ENCODE measurements at regions not wholly inside any gene's neighbourhood (a gene's known extent, or its start where the extent isn't known, plus 50 kb on each side); places are given as distances from the start of the nearest gene placed in this dataset.

DNA sequence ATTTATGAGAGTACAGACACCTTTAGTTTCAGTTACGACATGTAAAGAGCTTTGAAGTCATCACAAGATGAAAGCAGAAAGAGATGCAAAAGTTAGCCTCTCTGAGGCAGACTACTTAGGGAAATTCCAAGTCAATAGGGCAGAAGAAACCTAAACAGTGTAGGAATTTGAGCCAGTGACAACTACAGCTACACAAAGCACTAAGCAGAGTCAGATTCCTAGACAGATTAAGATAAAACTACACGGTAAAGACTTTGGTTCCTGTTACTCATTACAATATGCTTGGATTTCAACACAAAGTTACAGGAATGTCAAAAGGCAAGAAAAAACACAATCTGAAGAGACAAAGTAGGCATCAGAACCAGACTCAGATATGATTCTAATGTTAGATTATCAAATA is 1302.3 kb downstream of the FSCB start:
- Histone ChIP-seq H3K27me3 (replicated peaks in 2 of 5; ENCODE audit: control insufficient read depth in 4 of 5, insufficient read depth in 5 of 5, low read length in 4 of 5) (no peaks in the 10 kb centered on the region), H3K9me3 (ENCODE audit: control extremely low read depth in 1 of 5, control insufficient read depth in 4 of 5, insufficient read depth in 2 of 5, low read depth in 1 of 5, low read length in 4 of 5) (no peaks in the 10 kb centered on the region), H3K27ac (ENCODE audit: insufficient read depth in 1 of 2, low read depth in 1 of 2, low read length in 2 of 2, poor library complexity in 1 of 2, severe bottlenecking in 2 of 2) (no peak overlapping the region), H3K36me3 (ENCODE audit: control insufficient read depth in 4 of 4, insufficient read depth in 4 of 4, low read length in 3 of 4) (no peaks in the 10 kb centered on the region), H3K4me1 (ENCODE audit: control extremely low read depth in 1 of 4, control insufficient read depth in 4 of 4, insufficient read depth in 4 of 4, low read length in 3 of 4) (no peaks in the 10 kb centered on the region), H3K4me3 (ENCODE audit: control insufficient read depth in 1 of 7, extremely low read depth in 1 of 7, insufficient read depth in 4 of 7, low read depth in 2 of 7, low read length in 6 of 7) (no peak overlapping the region)
- DNase-seq: no peak
- 100% methylated on average over 1 of the region's 2 CpGs for WGBS (ENCODE audit: insufficient coverage)
- ChIA-PET CTCF (no interaction called here), POLR2A (no interaction called here)

DNA sequence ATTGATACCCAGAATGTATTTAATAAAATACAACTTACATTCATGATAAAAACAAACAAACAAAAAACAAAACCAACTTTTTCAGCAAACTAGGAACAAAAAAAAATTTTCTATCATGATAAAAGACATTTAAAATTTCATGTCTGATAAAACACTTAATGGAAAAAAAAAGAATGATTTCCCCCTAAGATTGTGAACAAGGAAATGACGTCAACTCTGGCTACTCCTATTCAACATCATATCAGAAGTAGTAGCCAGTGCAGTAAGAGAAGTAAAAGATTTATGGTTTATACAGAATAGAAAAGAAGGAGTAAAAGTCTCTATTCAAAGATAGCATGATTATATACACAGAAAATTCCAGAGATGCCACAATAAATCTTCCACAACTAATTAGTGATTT is 1306.6 kb downstream of the FSCB start:
- WGBS (ENCODE audit: insufficient coverage): no CpG with 5 or more reads among the region's 1 CpG
- no peak overlapping the region for H3K27ac ChIP-seq (ENCODE audit: insufficient read depth in 1 of 2, low read depth in 1 of 2, low read length in 2 of 2, poor library complexity in 1 of 2, severe bottlenecking in 2 of 2)
- H3K4me1 ChIP-seq (ENCODE audit: control extremely low read depth in 1 of 4, control insufficient read depth in 4 of 4, insufficient read depth in 4 of 4, low read length in 3 of 4): no peaks in the 10 kb centered on the region
- H3K36me3 ChIP-seq (ENCODE audit: control insufficient read depth in 4 of 4, insufficient read depth in 4 of 4, low read length in 3 of 4): no peaks in the 10 kb centered on the region
- no peaks in the 10 kb centered on the region for H3K27me3 ChIP-seq (replicated peaks in 2 of 5; ENCODE audit: control insufficient read depth in 4 of 5, insufficient read depth in 5 of 5, low read length in 4 of 5)
- POLR2A ChIA-PET: no interaction called here
- CTCF ChIA-PET: no interaction called here
- H3K4me3 ChIP-seq (ENCODE audit: control insufficient read depth in 1 of 7, extremely low read depth in 1 of 7, insufficient read depth in 4 of 7, low read depth in 2 of 7, low read length in 6 of 7): no peak overlapping the region
- no peak for DNase-seq
- no peaks in the 10 kb centered on the region for H3K9me3 ChIP-seq (ENCODE audit: control extremely low read depth in 1 of 5, control insufficient read depth in 4 of 5, insufficient read depth in 2 of 5, low read depth in 1 of 5, low read length in 4 of 5)

DNA sequence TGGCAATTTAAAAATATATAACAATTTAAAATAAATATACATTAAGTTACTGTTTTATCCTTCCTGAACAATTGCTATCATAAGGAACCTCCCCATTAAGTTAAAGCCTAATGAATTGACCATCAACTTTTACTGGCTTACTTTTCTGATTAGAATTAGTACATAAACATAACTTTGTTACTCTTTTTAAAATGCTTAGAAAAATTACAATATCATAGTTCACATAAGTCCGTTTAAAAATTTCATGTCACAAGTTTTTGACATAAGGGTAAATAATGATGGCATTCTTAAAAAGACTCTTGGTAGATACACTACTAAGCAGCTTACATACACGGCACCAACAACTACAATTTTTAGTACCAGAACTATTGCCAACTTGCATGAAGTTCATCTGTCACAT is 1308.6 kb downstream of the FSCB start:
- Histone ChIP-seq H3K9me3 (ENCODE audit: control extremely low read depth in 1 of 5, control insufficient read depth in 4 of 5, insufficient read depth in 2 of 5, low read depth in 1 of 5, low read length in 4 of 5) (no peaks in the 10 kb centered on the region), H3K4me1 (ENCODE audit: control extremely low read depth in 1 of 4, control insufficient read depth in 4 of 4, insufficient read depth in 4 of 4, low read length in 3 of 4) (no peaks in the 10 kb centered on the region), H3K27ac (ENCODE audit: insufficient read depth in 1 of 2, low read depth in 1 of 2, low read length in 2 of 2, poor library complexity in 1 of 2, severe bottlenecking in 2 of 2) (no peak overlapping the region), H3K27me3 (replicated peaks in 2 of 5; ENCODE audit: control insufficient read depth in 4 of 5, insufficient read depth in 5 of 5, low read length in 4 of 5) (no peaks in the 10 kb centered on the region), H3K4me3 (ENCODE audit: control insufficient read depth in 1 of 7, extremely low read depth in 1 of 7, insufficient read depth in 4 of 7, low read depth in 2 of 7, low read length in 6 of 7) (no peak overlapping the region), H3K36me3 (ENCODE audit: control insufficient read depth in 4 of 4, insufficient read depth in 4 of 4, low read length in 3 of 4) (no peaks in the 10 kb centered on the region)
- DNase-seq: no peak
- ChIA-PET POLR2A (no interaction called here), CTCF (no interaction called here)
- WGBS (ENCODE audit: insufficient coverage): no CpG with 5 or more reads among the region's 2 CpGs

DNA sequence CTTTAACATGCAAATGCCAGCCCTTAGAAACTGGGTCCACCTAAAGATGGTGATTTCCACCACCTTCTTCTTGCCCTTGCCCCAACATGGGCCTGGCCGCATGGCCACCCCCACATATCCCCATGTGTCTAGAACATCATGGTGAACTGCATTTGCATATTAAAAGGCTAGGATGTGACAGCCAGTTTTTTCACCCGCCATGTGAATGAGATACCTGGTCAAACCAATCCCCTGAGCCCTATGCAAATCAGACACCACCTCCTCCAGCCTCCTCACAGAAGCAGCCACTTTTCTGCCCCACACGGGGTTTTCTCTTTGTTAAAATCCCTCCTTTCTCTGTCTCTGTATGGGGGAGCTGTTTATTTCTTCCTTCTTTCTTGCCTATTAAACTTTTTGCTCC is 1322.5 kb downstream of the FSCB start:
- no CpG with 5 or more reads among the region's 3 CpGs for WGBS (ENCODE audit: insufficient coverage)
- ChIA-PET POLR2A (no interaction called here), CTCF (no interaction called here)
- Histone ChIP-seq H3K36me3 (ENCODE audit: control insufficient read depth in 4 of 4, insufficient read depth in 4 of 4, low read length in 3 of 4) (no peaks in the 10 kb centered on the region), H3K27me3 (replicated peaks in 2 of 5; ENCODE audit: control insufficient read depth in 4 of 5, insufficient read depth in 5 of 5, low read length in 4 of 5) (no peaks in the 10 kb centered on the region), H3K4me1 (ENCODE audit: control extremely low read depth in 1 of 4, control insufficient read depth in 4 of 4, insufficient read depth in 4 of 4, low read length in 3 of 4) (no peaks in the 10 kb centered on the region), H3K9me3 (ENCODE audit: control extremely low read depth in 1 of 5, control insufficient read depth in 4 of 5, insufficient read depth in 2 of 5, low read depth in 1 of 5, low read length in 4 of 5) (no peaks in the 10 kb centered on the region), H3K4me3 (ENCODE audit: control insufficient read depth in 1 of 7, extremely low read depth in 1 of 7, insufficient read depth in 4 of 7, low read depth in 2 of 7, low read length in 6 of 7) (no peak overlapping the region), H3K27ac (ENCODE audit: insufficient read depth in 1 of 2, low read depth in 1 of 2, low read length in 2 of 2, poor library complexity in 1 of 2, severe bottlenecking in 2 of 2) (no peak overlapping the region)
- no peak for DNase-seq

DNA sequence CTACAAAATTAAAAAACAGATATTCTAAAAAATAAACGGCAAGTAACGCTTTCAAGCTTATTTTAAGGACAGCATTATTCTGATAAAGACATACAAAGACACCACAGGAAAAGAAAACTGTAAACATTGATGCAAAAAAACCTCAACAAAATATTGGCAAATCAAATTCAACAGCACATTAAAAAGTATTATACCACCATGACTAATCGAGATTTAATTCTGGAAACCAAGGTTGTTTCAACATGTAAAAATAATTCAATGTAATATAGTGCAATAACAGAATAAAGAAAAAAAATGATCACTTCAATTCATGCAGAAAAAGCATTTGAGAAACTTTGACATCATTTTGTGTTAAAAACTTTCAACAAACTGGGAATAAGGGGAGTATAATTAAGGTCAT is 1323.2 kb downstream of the FSCB start:
- Histone ChIP-seq H3K9me3 (ENCODE audit: control extremely low read depth in 1 of 5, control insufficient read depth in 4 of 5, insufficient read depth in 2 of 5, low read depth in 1 of 5, low read length in 4 of 5) (no peaks in the 10 kb centered on the region), H3K4me1 (ENCODE audit: control extremely low read depth in 1 of 4, control insufficient read depth in 4 of 4, insufficient read depth in 4 of 4, low read length in 3 of 4) (no peaks in the 10 kb centered on the region), H3K27ac (ENCODE audit: insufficient read depth in 1 of 2, low read depth in 1 of 2, low read length in 2 of 2, poor library complexity in 1 of 2, severe bottlenecking in 2 of 2) (no peak overlapping the region), H3K36me3 (ENCODE audit: control insufficient read depth in 4 of 4, insufficient read depth in 4 of 4, low read length in 3 of 4) (no peaks in the 10 kb centered on the region), H3K4me3 (ENCODE audit: control insufficient read depth in 1 of 7, extremely low read depth in 1 of 7, insufficient read depth in 4 of 7, low read depth in 2 of 7, low read length in 6 of 7) (no peak overlapping the region), H3K27me3 (replicated peaks in 2 of 5; ENCODE audit: control insufficient read depth in 4 of 5, insufficient read depth in 5 of 5, low read length in 4 of 5) (no peaks in the 10 kb centered on the region)
- ChIA-PET CTCF (no interaction called here), POLR2A (no interaction called here)
- 100% methylated on average over 1 of the region's 3 CpGs for WGBS (ENCODE audit: insufficient coverage)
- no peak for DNase-seq

DNA sequence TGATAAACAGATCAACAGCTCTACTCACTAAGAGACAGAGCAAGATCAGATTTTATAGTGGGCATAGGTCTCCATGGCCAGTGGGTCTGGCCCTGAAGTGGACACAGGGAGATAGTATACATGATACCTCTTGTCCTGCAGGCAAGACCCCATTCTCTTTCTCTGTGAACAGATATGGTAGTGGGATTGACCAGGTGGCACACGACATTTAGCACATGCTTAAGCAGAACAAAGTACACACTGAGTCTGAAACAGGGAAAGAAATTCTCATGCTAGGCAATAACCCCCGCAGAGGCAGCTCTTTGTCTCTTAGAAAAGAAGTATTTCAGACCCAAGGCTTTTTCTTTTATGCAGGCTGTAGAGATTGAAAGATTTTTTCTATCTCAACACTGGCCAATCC is 1331.2 kb downstream of the FSCB start:
- no peak for DNase-seq
- 100% methylated on average over 2 of the region's 2 CpGs for WGBS (ENCODE audit: insufficient coverage)
- Histone ChIP-seq H3K27ac (ENCODE audit: insufficient read depth in 1 of 2, low read depth in 1 of 2, low read length in 2 of 2, poor library complexity in 1 of 2, severe bottlenecking in 2 of 2) (no peak overlapping the region), H3K4me3 (ENCODE audit: control insufficient read depth in 1 of 7, extremely low read depth in 1 of 7, insufficient read depth in 4 of 7, low read depth in 2 of 7, low read length in 6 of 7) (no peak overlapping the region), H3K27me3 (replicated peaks in 2 of 5; ENCODE audit: control insufficient read depth in 4 of 5, insufficient read depth in 5 of 5, low read length in 4 of 5) (no peaks in the 10 kb centered on the region), H3K9me3 (ENCODE audit: control extremely low read depth in 1 of 5, control insufficient read depth in 4 of 5, insufficient read depth in 2 of 5, low read depth in 1 of 5, low read length in 4 of 5) (no peaks in the 10 kb centered on the region), H3K36me3 (ENCODE audit: control insufficient read depth in 4 of 4, insufficient read depth in 4 of 4, low read length in 3 of 4) (no peaks in the 10 kb centered on the region), H3K4me1 (ENCODE audit: control extremely low read depth in 1 of 4, control insufficient read depth in 4 of 4, insufficient read depth in 4 of 4, low read length in 3 of 4) (no peaks in the 10 kb centered on the region)
- ChIA-PET CTCF (no interaction called here), POLR2A (no interaction called here)

DNA sequence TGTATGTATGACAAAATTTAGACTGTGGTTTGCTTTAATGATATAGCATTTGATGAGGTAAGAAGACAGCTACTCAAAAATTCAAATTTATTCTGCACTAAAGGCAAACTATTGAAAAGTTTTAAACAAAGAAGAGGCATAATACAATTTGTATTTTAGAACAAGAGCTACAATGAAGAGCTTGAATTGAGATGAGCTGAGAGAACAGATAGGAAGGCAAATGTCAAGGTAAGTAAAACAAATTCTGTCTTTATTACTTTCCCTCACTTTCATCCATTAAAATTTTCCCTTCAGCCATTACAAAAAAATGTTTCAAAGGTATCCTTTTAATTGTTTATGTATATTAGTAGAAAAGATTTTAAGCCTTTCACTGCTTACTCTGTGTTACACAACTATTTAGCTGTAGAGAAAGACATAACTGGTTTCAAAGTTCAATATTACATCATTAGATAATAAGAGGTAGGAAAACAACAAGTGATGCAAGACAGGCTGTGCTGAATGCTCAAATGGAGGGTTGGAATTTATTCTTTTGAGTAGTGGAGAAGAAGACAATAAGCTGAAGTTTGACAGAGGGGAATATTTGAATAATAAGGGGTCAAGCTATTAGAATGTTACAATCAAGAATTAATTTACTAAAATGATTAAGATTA is 1334.1 kb downstream of the FSCB start:
- ChIA-PET CTCF (no interaction called here), POLR2A (no interaction called here)
- H3K4me1 ChIP-seq (ENCODE audit: control extremely low read depth in 1 of 4, control insufficient read depth in 4 of 4, insufficient read depth in 4 of 4, low read length in 3 of 4): no peaks in the 10 kb centered on the region
- H3K4me3 ChIP-seq (ENCODE audit: control insufficient read depth in 1 of 7, extremely low read depth in 1 of 7, insufficient read depth in 4 of 7, low read depth in 2 of 7, low read length in 6 of 7): no peak overlapping the region
- H3K36me3 ChIP-seq (ENCODE audit: control insufficient read depth in 4 of 4, insufficient read depth in 4 of 4, low read length in 3 of 4): no peaks in the 10 kb centered on the region
- no peaks in the 10 kb centered on the region for H3K9me3 ChIP-seq (ENCODE audit: control extremely low read depth in 1 of 5, control insufficient read depth in 4 of 5, insufficient read depth in 2 of 5, low read depth in 1 of 5, low read length in 4 of 5)
- H3K27ac ChIP-seq (ENCODE audit: insufficient read depth in 1 of 2, low read depth in 1 of 2, low read length in 2 of 2, poor library complexity in 1 of 2, severe bottlenecking in 2 of 2): no peak overlapping the region
- H3K27me3 ChIP-seq (replicated peaks in 2 of 5; ENCODE audit: control insufficient read depth in 4 of 5, insufficient read depth in 5 of 5, low read length in 4 of 5): no peaks in the 10 kb centered on the region
- DNase-seq: no peak

Measured in common myeloid progenitor, CD34-positive (primary cell).